ENCODE measurements at regions not wholly inside any gene's neighbourhood (a gene's known extent, or its start where the extent isn't known, plus 50 kb on each side); places are given as distances from the start of the nearest gene placed in this dataset.

DNA sequence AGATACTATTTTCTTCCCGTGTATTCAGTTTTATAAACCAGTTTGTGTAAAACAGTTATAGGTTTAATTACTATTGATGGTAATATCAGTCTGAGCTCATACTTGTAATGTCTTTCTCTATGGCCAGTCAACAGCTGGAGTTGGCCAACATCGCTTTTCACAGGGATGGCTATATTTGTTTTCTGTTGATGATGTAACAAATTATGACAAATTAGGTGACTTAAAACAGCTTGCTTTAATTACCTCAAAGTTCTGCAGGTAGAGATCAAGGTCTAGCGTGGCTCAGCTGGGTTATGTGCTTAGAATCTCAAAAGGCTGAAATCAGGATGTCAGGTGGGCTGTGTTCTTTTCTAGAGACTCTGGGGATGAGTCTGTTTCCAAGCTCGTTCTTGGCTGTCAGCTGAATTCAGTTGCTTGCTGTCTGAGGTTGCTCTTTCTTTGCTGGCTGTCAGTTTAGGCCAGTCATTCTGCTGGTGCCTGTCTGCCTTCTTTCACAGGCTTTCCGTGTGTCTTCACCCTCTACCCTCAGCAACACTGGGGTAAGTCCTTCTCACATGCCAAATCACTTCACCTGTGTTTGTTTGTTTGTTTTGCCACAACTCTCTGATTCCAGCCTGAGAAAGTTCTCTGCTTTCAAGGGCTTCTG, 370.2 kb upstream of the E2F7 start:
- DNase-seq (ENCODE audit: low spot score in 2 of 2): no peak
- WGBS, 2 donors: 69 to 72% methylated on average over 5 of the region's 5 CpGs
- no peak for TF ChIP-seq POLR2A (IDR thresholded peaks at IDR 0.05)
- TF ChIP-seq, protein P1, sequence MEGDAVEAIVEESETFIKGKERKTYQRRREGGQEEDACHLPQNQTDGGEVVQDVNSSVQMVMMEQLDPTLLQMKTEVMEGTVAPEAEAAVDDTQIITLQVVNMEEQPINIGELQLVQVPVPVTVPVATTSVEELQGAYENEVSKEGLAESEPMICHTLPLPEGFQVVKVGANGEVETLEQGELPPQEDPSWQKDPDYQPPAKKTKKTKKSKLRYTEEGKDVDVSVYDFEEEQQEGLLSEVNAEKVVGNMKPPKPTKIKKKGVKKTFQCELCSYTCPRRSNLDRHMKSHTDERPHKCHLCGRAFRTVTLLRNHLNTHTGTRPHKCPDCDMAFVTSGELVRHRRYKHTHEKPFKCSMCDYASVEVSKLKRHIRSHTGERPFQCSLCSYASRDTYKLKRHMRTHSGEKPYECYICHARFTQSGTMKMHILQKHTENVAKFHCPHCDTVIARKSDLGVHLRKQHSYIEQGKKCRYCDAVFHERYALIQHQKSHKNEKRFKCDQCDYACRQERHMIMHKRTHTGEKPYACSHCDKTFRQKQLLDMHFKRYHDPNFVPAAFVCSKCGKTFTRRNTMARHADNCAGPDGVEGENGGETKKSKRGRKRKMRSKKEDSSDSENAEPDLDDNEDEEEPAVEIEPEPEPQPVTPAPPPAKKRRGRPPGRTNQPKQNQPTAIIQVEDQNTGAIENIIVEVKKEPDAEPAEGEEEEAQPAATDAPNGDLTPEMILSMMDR (IDR thresholded peaks at IDR 0.05): no peak
- no peak overlapping the region for H3K4me3 ChIP-seq (ENCODE audit: low read depth, poor library complexity, severe bottlenecking)
- intact Hi-C loops (cut with DNase I; ENCODE audit: low total_unique reads): no loop called here

DNA sequence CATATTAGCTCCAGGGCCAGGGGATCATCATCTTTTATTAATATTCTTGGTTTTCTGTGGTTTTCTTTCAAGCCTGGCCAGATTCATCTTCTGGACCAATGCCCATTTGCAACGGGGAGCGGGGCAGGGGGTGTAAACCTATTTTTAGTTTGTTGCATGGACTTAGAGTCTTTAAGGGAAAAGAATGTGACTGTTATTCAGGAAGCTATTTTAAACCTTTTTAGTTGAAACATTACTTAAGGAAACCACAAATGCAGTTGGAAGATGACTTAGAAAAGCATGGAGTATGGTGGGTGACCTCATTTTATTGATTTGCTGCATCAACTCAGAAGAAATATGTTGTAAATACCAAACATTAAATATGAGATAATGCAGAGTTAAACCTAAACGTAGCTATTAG, 368.4 kb upstream of the E2F7 start:
- WGBS, 2 donors: 37 to 49% methylated on average over 3 of the region's 3 CpGs
- intact Hi-C loops (cut with DNase I; ENCODE audit: low total_unique reads): no loop called here
- TF ChIP-seq POLR2A (IDR thresholded peaks at IDR 0.05): no peak
- TF ChIP-seq, protein P1 (IDR thresholded peaks at IDR 0.05): no peak
- no peak for DNase-seq (ENCODE audit: low spot score in 2 of 2)
- H3K4me3 ChIP-seq (ENCODE audit: low read depth, poor library complexity, severe bottlenecking): no peak overlapping the region

DNA sequence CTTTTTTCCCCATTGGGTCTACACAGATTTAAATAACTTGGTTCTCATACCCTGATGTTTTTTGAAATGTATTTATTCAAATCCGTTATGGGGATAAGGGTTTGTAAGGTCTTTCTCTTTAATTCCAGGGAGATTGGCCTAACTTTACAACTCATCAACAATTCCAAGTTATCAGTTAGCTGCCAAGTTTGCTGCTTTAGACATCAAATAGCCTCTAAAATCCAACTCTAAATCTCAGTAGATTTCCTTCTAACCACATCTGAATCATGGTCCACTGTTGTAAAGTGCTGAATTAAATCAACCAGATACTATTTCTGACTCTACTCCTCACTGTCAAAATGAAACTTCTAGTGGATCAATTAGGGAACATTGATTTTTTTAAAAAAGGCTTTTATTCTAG, 364.1 kb upstream of the E2F7 start:
- TF ChIP-seq POLR2A (IDR thresholded peaks at IDR 0.05): no peak
- TF ChIP-seq, protein P1 (IDR thresholded peaks at IDR 0.05): no peak
- H3K4me3 ChIP-seq (ENCODE audit: low read depth, poor library complexity, severe bottlenecking): no peak overlapping the region
- 62 to 71% methylated on average over 1 of the region's 1 CpG for WGBS, 2 donors
- no peak for DNase-seq (ENCODE audit: low spot score in 2 of 2)
- intact Hi-C loops (cut with DNase I; ENCODE audit: low total_unique reads): no loop called here

DNA sequence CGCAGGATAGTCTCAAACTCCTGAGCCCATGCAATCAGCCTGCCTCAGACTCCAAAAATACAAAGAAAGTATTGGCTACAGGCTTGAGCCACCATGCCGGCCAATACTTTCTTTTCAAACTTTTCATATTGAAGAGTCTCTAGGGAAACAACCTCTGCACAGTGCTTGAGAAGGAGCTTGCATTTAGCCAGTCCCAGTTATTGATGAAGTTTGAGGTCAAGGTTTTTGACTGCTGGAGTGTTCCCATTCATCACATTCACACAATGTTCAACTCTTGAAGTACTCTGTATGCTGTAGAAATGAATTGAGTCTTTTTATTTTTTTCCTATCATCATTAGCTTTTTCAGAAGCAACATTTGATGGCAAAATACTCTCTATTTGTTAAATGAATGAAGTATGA, 355.8 kb upstream of the E2F7 start:
- no peak for TF ChIP-seq POLR2A (IDR thresholded peaks at IDR 0.05)
- 94 to 97% methylated on average over 2 of the region's 2 CpGs for WGBS, 2 donors
- H3K4me3 ChIP-seq (ENCODE audit: low read depth, poor library complexity, severe bottlenecking): no peak overlapping the region
- intact Hi-C loops (cut with DNase I; ENCODE audit: low total_unique reads): no loop called here
- no peak for DNase-seq (ENCODE audit: low spot score in 2 of 2)

DNA sequence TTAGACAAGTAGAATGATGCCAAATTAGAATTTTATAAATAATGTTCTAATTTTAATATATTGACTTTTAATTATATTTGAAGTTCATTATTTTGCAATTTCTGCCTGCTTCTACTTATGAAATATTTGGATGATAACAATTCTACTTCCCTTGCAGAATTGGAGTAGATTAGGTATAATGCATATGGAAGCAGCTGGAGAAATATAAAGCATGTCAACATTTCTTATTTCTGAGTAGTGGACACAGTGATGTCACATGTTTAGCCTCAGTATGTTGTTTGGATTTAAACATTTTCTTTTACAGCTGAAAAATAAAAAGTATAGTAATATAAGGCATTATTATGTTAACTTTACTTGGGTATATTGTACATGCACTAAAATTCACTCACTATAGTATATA, 344.2 kb upstream of the E2F7 start:
- TF ChIP-seq POLR2A (IDR thresholded peaks at IDR 0.05): no peak
- intact Hi-C loops (cut with DNase I; ENCODE audit: low total_unique reads): no loop called here
- no peak for DNase-seq (ENCODE audit: low spot score in 2 of 2)
- no peak overlapping the region for H3K4me3 ChIP-seq (ENCODE audit: low read depth, poor library complexity, severe bottlenecking)

DNA sequence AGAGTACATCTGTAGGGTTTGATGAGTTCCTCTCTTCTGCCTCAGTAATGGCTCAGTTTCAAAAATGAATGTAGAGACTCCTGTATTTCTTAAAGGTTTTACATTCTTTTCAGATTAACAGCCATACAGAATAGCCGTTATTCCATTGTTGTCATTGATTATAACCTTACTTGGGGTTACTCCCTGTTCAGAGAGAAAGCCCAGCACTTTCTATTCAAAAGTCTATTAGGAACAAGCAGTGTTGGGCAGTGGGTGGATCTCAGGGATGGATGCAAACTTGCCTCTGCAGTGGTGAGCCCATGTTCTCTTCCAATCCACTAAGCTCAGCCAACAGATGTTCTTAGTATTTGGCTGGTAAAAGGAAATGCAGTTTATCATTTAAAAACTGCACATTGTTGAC, 342.6 kb upstream of the E2F7 start:
- WGBS, 2 donors: 63 to 70% methylated on average over 1 of the region's 1 CpG
- H3K4me3 ChIP-seq (ENCODE audit: low read depth, poor library complexity, severe bottlenecking): no peak overlapping the region
- no peak for DNase-seq (ENCODE audit: low spot score in 2 of 2)
- no peak for TF ChIP-seq POLR2A (IDR thresholded peaks at IDR 0.05)
- TF ChIP-seq, protein P1 (IDR thresholded peaks at IDR 0.05): no peak
- intact Hi-C loops (cut with DNase I; ENCODE audit: low total_unique reads): no loop called here

DNA sequence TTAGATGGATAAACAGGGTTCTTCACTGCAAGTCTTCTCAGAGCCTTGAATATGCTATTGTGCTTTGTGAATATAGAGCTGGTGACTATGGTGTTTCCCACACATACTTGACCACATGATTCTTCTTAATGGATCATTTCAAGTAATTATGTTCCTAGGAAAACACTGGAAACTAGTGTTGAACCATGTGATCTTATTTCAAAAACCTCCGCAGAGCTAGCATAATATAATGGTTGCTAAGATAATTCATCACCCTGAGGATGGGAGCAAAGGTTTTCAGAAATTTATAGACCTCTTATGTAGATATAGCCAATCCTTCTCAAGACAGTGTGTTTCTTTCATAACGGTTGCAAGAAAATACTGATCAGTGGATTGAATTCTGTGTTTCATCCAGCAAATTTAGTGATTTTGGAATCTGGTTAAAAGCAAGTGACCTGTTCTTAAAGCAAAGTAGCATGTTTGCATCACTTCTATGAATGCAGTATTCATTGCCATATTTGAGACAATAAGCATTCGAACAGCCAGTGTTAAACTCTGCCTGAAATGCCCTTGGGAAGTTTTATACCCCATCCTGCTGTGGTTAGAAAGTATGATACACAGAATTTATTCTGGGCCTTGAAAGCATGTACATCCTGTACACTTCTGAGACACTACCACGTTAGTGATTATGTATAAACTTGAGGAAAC, 341.0 kb upstream of the E2F7 start:
- no peak overlapping the region for H3K4me3 ChIP-seq (ENCODE audit: low read depth, poor library complexity, severe bottlenecking)
- WGBS, 2 donors: 80% methylated on average over 4 of the region's 4 CpGs
- no peak for TF ChIP-seq POLR2A (IDR thresholded peaks at IDR 0.05)
- TF ChIP-seq, protein P1 (IDR thresholded peaks at IDR 0.05): no peak
- intact Hi-C loops (cut with DNase I; ENCODE audit: low total_unique reads): no loop called here
- DNase-seq (ENCODE audit: low spot score in 2 of 2): no peak
